CD4-positive, alpha-beta T cell treated with Interleukin-4 for 1 hour (primary cell): ENCODE measurements at regions not wholly inside any gene's neighbourhood (a gene's known extent, or its start where the extent isn't known, plus 50 kb on each side); places are given as distances from the start of the nearest gene placed in this dataset.

Source experiments
- DNase-seq, 2 donors: peaks; one replicate each; pipeline ENCODE4 v3.0.0-alpha.2; 2020 to 2022

DNA sequence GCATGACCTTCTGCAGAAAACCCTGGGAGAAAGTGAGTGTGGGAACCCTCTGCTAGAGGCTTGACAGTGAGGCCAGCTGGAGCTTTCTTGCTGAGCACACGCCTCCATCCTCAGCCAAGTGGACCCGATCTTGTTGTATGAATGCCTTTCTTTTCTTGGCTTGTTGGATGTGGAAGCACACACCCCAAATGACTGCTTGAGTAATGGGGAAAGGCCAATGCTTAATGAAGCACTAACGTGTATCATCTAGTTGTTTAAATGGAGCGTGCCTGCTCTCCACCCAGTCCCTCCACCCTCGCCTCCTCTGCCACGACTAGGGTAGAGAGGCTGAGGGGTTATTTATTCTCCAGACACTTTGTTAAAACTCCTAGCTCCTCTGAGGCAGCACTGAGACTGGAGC, 54.3 kb upstream of the IKBKE start:
- no peak for DNase-seq

DNA sequence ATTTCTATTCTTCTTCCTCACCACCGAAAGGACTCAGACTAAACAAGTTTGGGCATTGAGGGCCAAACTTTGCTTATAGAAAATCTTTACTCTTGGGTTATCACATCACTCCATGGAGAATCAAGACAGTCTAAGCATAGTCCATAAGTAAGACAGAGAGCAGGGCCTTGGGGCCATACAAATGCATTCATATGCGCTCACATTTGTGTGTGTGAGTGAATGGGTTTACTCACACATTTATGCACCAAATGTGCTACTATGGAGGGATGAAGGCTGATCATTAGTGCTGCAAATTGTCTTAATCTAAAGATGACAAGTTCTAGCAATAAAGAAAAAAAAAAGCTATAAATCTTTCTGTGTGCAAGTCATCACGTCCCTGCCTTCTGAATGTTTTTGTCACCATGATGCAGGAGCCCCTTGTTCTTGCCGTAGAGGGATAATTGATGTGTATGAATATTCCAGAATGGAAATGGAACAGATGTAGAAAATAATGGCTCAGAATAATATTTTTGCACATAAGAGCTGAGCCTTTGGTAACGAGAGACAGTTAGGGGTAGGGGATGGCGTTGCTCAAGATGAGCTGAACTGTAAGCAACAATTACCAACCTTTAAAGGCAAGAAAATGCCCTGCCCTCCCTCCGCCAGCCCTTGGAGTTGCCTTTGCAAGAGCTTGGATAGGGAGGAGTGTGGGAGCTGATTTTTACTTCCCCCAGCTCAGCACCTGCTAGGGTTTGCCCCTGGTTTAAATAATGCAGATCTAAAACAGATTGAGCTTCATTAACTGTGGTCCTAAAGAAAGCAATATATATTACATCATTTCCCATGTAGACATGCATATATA, 52.3 kb upstream of the IKBKE start:
- DNase-seq = no peak

DNA sequence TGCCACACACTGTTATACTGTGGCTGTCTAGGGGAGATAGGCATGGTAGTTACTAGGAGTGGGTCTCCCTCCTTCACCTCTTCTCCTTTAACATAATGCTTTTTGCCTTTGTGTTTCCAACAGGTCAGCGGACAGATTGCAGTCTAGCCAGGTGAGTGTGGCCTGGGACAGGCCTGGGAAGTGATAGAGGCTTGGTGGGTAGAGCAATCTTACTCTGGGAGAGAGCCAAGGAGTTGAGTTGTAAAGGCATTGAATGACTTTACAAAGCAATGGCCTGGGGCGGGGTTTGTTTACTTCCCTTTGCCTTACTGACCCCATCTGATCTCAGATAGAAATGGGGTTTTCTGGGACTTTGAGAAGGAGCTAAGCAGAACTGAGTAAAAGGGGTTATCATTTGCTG, 51.0 kb upstream of the IKBKE start:
- DNase-seq = no peak

DNA sequence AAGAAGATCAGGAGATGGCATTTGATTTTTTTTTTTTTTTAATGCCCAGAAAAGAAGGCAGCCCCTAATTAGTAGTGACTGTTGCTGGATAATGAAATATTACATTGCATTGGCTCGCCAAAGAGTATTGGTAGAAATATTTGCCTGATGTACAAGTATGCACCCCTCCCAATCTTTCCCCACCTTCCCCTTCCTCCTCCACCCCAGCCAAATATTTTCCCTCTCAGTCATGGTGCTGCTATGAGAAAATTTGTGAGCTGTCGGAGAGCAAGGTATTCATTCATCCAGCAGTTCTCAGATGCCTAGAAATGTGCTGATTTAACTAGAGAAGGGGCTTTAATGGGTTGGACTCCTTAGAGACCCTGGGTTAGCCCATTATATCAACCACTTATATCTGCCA, 50.5 kb upstream of the IKBKE start:
- DNase-seq = no peak

DNA sequence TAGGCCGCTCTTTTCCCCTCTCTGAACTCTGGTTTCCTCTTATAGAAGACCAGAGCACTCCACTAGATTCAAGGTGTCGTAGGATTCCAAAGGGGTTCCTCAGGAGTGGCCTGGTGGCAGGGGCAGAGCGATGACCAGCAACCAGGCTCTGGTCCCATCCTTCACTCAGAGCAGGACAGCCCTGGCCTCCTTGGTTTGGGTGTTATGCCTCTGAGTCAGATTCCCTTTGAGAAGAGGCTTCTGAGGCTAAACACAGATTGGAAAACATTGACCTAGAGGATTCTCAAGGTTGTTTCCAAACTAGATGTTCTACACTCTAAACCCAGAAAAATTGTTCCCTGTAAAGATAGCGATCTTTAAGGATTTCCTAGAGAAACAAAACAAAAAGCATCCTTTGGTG, 49.8 kb upstream of the IKBKE start:
- DNase-seq = no peak
